ENCODE measurements at regions not wholly inside any gene's neighbourhood (a gene's known extent, or its start where the extent isn't known, plus 50 kb on each side); places are given as distances from the start of the nearest gene placed in this dataset.
"Not testable (repeated sequence)": the region's sequence is repeated elsewhere in the genome, so short reads cannot be mapped to it uniquely, and the experiment has no call there.

- Histone ChIP-seq H3K27me3 (ENCODE audit: control insufficient read depth in 2 of 2, insufficient read depth in 2 of 2, low read length in 2 of 2) (no peaks in the 10 kb centered on the region), H3K4me1 (replicated peaks in 1 of 2; ENCODE audit: control insufficient read depth in 2 of 2, insufficient read depth in 2 of 2, low read length in 2 of 2) (no peaks in the 10 kb centered on the region), H3K4me2 (ENCODE audit: insufficient read depth, low read length) (no peak overlapping the region), H4K20me1 (replicated peaks; ENCODE audit: control insufficient read depth, insufficient read depth, low read length) (no peaks in the 10 kb centered on the region), H3K9ac (ENCODE audit: insufficient read depth in 1 of 2, low read depth in 2 of 2, low read length in 2 of 2) (no peak overlapping the region), H3K9me3 (replicated peaks; ENCODE audit: control insufficient read depth, insufficient read depth, low read depth, low read length) (no peaks in the 10 kb centered on the region; the same call in 1 of the 2 replicates), H3K27ac (ENCODE audit: extremely low read depth, low read depth, low read length) (no peak overlapping the region), H3K4me3 (no peak overlapping the region), H3K79me2 (ENCODE audit: control insufficient read depth, insufficient read depth, low read length) (no peaks in the 10 kb centered on the region), H3K36me3 (ENCODE audit: control insufficient read depth, insufficient read depth, low read length) (no peaks in the 10 kb centered on the region), H2AFZ (ENCODE audit: low read depth, low read length) (no peak overlapping the region), H3K9me1 (ENCODE audit: control insufficient read depth, insufficient read depth, low read length) (no peaks in the 10 kb centered on the region)
- ATAC-seq (no peak), FAIRE-seq (no peak), DNase-seq (ENCODE audit: extremely low read depth in 1 of 4, low spot score in 3 of 4) (no peak)
- CTCF ChIA-PET (ENCODE audit: low intra/inter-chr PET ratio): no interaction called here
- no TSS peak for BruUV-seq (replicated peaks)
- intact Hi-C loops (cut with micrococcal nuclease) (loop anchor here (10.0 kb wide), 1 partner anchor 474 kb away; no protein-coding TSS in a partner anchor), in situ Hi-C loops (cut with MboI) (no loop called here)
- POLR2A ChIA-PET: no interaction called here
- 30% methylated on average over 3 of the region's 3 CpGs for WGBS (ENCODE audit: insufficient coverage, low coverage, missing lambda C conversion rate)
- no peak for TF ChIP-seq MCM2 (IDR thresholded peaks at IDR 0.05; ENCODE audit: low read depth)
- 0 out of 2 replicates have a peak, but pooled peaks have one; percentile 71 for TF ChIP-seq HMGXB4 (CRISPR knock-in tag; IDR thresholded peaks at IDR 0.05)
Observed at GRCh38 chr2:83340424-83340823, 1118.7 kb downstream of the SUCLG1 start.

GRCh38 chr2:83339942-83340341 lies 1119.1 kb downstream of the SUCLG1 start:
- H3K36me3 ChIP-seq (ENCODE audit: control insufficient read depth, insufficient read depth, low read length); POLR2A ChIA-PET; in situ Hi-C loops (cut with MboI); H3K4me2 ChIP-seq (ENCODE audit: insufficient read depth, low read length); H3K4me3 ChIP-seq; H4K20me1 ChIP-seq (replicated peaks; ENCODE audit: control insufficient read depth, insufficient read depth, low read length); ATAC-seq; H2AFZ ChIP-seq (ENCODE audit: low read depth, low read length); BruUV-seq (replicated peaks); H3K9ac ChIP-seq (ENCODE audit: insufficient read depth in 1 of 2, low read depth in 2 of 2, low read length in 2 of 2); FAIRE-seq; CTCF ChIA-PET (ENCODE audit: low intra/inter-chr PET ratio); H3K79me2 ChIP-seq (ENCODE audit: control insufficient read depth, insufficient read depth, low read length); H3K9me1 ChIP-seq (ENCODE audit: control insufficient read depth, insufficient read depth, low read length); DNase-seq (ENCODE audit: extremely low read depth in 1 of 4, low spot score in 3 of 4); H3K9me3 ChIP-seq (replicated peaks; ENCODE audit: control insufficient read depth, insufficient read depth, low read depth, low read length); H3K4me1 ChIP-seq (replicated peaks in 1 of 2; ENCODE audit: control insufficient read depth in 2 of 2, insufficient read depth in 2 of 2, low read length in 2 of 2); H3K27ac ChIP-seq (ENCODE audit: extremely low read depth, low read depth, low read length); H3K27me3 ChIP-seq (ENCODE audit: control insufficient read depth in 2 of 2, insufficient read depth in 2 of 2, low read length in 2 of 2): not testable (repeated sequence)
- WGBS (ENCODE audit: insufficient coverage, low coverage, missing lambda C conversion rate): 54% methylated on average over 5 of the region's 5 CpGs
- intact Hi-C loops (cut with micrococcal nuclease): loop anchor here (10.0 kb wide), 1 partner anchor 475 kb away; no protein-coding TSS in a partner anchor
